ENCODE measurements at regions not wholly inside any gene's neighbourhood (a gene's known extent, or its start where the extent isn't known, plus 50 kb on each side); places are given as distances from the start of the nearest gene placed in this dataset.
"Not testable (repeated sequence)": the region's sequence is repeated elsewhere in the genome, so short reads cannot be mapped to it uniquely, and the experiment has no call there.

DNA sequence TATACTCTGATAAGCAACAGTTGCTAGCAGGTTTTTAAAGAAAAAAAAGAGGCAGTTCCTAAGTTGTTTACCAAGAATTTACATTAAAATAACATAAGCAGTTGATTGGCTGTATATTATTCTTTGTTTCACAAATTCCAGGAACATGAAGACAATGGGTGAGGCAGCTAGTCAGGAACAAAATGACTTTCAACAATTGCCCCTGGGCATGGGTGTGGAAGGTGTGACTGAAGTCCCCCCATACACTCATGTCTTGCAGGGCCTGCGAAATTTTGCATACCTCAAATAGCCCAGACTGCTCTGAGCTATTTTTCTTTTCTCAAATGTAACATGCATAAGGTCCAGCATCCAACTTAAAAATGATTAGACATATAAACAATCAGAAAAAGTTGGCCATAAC lies 267.2 kb upstream of the DIO3 start:
- DNase-seq = no peak

DNA sequence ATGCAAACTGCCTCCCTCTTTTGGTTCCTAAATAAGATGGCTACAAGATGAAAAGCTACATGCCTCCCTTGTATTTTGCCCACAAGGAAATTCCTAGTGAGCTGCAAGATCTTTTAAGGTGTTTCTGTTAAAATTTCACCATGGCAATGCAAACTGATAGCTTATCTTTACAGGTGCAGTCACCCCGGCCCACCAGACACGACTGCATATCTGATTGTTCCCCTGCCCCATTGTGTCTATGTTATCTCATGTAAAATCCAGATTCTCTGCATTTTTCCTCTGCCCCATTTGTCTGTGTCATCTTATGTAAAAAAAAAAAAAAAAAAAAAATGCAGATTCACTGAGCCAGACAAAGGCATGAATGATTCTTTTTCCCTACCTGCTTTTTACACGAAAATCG lies 261.5 kb upstream of the DIO3 start:
- DNase-seq = not testable (repeated sequence)

- no peak for DNase-seq
Observed at GRCh38 chr14:101301011-101301410, 260.3 kb upstream of the DIO3 start.

GRCh38 chr14:101307162-101307561 lies 254.1 kb upstream of the DIO3 start:
- not testable (repeated sequence) for DNase-seq

GRCh38 chr14:101311186-101311585 lies 250.1 kb upstream of the DIO3 start:
- DNase-seq = not testable (repeated sequence)

DNA sequence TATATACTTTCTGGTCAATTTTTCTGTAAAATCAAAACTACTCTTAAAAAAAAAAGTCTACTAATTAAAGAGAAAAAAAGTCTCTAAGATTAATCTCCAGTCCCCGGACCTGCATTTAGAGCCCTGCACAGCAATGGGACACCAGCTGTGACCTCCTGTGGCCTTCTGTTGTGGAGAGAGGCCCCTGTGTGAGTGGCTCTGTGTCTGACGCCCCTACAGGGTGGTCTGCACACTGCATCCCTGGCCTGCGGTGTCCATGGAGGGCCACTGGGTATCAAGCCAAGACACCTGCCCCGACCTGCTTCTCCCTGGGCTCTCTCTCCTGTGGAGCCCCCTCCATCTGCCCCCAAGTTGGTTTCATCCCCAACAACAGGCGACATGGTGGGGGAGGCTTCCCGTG lies 248.0 kb upstream of the DIO3 start:
- DNase-seq = no peak

GRCh38 chr14:101315802-101316296 lies 245.4 kb upstream of the DIO3 start:
- DNase-seq = no peak

- no peak for DNase-seq
Observed at GRCh38 chr14:101318271-101318670, 243.0 kb upstream of the DIO3 start.

DNA sequence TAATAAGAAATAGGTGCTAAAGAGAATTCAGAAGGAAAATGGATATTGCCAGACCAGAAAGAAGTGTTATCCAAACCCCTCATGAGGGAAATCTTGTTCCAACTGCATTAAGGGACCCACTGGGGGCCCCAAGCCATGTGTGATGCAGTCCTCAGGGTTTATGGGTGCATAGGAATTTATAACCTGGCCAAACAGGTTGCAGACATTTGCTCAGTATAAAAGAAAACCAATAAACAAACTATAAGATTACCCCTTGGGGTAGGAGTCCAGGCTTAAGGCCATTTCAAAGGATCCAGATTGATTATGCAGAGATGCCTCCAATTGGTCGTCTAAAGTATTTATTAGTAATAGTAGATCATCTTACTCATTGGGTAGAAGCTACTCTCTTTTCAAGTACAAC lies 240.9 kb upstream of the DIO3 start:
- no peak for DNase-seq

DNA sequence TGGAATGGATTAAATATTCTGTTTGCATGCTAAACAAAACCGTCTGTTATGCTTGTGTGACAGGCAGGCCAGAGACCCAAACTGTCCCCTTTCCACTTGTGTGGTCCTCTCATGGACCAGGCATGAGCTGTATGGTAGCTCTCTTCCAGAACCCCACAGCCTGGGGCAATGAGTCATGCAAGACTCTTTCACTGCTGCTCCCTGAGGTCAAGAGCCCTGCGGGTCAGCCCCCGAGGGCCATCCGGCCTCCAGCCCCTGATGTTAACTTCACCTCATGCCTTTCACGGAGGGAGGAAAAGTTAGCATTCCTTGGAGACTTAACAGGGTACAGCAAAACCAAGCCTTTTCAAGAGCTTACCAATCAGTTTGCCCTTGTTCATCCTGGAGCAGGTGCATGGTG lies 239.1 kb upstream of the DIO3 start:
- no peak for DNase-seq

GRCh38 chr14:101323111-101323510 lies 238.2 kb upstream of the DIO3 start:
- no peak for DNase-seq

DNA sequence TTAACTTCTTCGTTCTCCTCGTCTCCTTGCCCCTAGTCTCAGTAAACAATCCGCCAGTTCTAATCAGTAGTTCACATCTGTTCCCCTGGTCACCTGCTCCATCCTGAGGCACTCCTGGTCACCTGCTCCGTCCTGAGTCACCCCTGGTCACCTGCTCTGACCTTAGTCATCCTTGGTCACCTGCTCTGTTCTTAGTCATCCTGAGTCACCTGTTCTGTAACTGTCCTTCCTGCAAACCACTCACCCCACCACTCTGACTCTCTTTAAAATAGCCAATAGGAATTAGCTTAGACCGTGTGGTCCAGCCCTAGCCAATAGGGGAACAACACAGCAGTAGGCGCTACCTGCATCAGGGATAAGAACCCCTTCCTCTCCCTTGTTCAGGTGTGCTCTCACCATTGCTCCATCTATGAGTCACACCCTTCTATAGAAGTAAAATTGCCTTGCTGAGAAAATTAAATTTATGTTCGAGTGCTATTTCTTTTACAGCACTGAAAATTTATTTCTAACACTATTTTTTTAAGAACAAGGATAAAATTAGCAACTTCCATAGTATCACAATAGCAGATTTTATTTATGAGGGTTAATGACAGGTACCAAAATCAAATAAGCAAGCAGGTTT lies 237.6 kb upstream of the DIO3 start:
- not testable (repeated sequence) for DNase-seq

DNA sequence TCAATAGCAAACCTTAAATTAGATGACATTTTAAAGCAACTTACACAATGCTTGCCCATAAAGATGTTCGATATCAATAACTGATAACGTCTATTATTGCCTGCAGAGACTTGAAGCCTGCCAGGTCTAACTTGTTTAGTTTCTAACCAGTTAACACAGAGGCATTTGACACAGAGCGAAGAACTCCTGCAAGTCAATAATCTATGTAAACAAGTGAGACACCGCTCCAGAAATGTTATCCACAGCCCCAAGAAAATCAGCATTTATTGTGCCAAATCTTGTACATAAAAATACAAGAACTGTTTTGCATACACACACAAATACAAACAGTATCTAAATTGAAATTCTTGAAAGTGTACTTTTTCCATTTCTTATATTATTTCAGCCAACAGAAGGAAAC lies 236.0 kb upstream of the DIO3 start:
- DNase-seq = no peak

DNA sequence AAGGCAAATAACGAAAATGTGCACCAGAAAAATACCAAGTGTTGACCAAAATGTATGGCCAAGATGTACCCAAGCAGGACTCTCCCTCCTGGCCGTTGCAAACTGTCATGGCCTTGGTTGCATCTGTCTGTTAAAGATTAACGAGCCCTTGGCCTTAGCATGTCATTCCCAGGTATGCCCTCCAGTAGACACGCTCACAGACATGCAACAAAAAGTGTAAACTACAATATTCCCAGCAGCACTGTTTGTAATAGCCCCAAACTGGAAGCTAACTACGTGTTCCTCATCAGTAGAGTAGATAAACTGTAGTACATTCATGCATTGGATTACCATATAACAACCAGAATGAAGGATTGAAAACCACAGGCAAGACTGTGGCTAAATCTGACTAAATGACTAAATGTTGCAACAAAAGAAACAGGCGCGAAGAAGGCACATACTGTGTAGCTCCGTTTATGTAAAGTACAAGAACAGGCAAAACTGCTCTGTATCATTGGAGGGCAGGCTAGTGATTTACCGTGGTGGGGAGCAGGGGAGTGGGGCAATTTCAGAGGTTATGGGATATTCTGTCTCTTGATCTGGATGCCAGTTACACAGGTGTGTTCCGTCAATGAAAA lies 232.8 kb upstream of the DIO3 start:
- no peak for DNase-seq

GRCh38 chr14:101330416-101331140 lies 230.7 kb upstream of the DIO3 start:
- no peak for DNase-seq

DNA sequence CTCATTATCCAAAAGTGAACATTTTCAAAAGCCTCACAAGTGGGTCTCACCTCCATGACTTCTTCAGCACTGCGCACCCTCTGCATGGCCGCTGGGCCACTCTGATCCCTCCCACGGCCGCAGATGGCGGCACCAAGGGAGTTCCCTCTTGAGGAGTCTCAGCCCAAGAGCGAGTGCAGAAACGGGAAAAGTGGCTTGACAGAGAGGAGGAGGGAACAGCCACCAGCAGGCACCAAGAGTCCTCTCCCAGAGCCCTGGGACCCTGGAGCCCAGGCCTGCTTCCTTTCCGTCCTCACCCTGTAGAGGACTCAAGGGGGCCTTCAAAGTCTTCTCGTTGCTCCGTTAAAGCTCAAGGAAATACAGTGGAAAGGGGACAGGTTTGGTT lies 230.2 kb upstream of the DIO3 start:
- DNase-seq = no peak

GRCh38 chr14:101331661-101332169 lies 229.6 kb upstream of the DIO3 start:
- DNase-seq = no peak

DNA sequence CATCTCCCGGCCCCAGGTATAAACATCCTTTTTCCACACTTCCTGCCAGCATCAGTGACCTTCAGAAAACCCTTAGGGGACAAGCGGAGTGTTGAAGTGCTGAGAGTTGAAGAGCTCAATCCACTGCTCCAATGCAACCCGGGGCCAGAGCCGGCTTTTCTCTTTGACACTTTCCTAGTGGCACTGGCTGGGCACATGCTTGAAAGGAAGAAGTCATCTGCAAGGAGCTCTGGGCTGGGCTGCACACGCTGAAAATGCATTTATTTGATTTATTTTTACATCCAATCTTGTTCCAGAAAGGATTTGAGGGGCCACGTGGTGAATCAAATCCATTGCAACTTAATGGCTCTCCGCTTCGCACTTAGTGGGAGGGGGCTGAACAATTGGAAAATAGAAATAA lies 229.0 kb upstream of the DIO3 start:
- DNase-seq = no peak

DNA sequence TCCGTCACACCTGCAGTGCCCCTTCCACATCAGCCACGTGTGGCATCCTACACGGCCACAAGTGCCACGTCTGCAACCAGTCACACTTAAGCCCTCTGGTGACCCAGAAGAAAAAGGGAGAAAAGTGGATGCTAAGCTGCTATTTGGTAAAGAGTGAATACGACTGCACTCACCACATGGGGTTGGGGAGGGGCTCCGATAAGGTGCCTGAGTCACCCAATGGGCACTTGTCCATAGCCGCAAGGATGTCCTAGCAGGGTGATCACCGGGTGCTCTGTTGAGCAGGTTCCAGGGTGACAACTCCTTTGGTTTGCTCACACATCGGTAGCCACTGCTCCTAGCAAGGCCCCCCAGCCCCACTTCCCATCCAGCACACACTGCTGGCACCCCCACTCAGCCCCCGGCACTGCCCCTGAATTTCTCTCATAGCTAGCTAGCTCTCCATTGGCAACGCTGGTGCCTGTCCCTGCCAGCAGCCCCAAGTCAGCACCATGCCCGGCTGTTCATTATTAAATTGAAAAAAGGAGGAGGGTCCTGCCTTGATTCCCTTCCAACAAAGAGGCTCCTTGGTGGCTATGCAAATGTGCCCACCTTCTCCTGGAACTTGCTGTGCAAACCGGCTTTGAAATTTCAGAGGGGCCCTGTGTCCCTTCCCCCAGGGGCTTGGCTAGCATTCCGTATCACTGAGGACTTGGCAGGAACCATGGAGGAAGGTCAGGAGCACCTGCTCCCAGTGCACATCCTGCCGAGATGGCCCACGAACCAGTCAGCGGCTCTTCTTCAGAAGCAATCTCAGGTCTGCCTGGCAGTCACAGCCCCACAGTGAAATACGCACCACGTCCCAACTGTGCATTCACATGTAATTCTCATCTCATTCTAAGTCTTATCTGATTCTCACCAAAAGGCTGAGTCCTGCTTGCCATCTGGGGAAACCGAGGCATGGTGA lies 227.7 kb upstream of the DIO3 start:
- DNase-seq = no peak

DNA sequence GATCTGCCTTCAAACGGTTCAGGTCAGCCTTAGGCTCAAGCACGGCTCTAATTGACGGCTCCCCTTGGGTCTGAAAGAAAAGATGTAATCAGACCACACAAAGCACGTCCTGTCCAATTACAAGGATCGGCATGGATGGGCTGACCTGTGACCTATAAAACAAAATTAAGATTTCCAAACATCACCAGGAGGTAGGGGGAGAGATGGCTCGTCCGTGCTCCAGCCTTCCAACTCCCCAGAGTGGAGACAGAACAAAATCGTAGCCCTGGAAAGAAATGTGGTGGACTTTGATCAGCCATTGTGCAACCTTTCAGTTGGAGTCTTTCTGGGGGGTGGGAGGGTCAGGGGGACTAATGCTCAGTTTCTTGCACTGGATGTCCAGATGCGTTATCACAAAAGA lies 226.6 kb upstream of the DIO3 start:
- no peak for DNase-seq

DNA sequence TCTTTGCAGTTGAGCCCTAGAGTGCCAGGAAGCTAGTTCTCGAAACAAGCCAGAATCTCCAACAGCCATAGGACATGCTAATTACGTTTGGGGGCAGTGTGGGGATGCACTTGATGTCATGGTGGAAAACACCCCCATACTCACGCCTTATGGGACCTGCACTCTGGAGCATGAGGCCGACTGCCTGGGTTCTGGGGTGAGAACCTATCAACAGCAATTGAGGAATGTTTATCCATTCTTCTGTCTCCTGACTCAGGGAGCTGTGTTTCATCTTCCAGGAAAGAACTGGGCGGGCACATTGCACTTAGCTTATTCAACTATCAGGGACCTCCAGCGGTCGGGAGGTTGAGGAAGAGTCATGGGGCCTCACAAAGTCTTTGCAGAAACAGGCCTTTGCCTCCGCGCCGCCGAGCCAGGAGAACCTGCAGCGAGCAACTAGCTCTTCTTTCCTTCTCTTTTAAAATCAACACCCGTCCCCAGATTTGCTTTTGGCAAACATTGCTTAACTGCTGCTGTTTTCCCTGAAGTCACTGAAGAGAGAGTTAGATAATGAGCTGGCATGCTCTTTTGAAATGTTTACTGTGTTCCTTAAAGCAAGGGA lies 226.1 kb upstream of the DIO3 start:
- no peak for DNase-seq

- DNase-seq = no peak
Observed at GRCh38 chr14:101336183-101336582, 225.1 kb upstream of the DIO3 start.

GRCh38 chr14:101337053-101337452 lies 224.2 kb upstream of the DIO3 start:
- no peak for DNase-seq
